ENCODE measurements at regions not wholly inside any gene's neighbourhood (a gene's known extent, or its start where the extent isn't known, plus 50 kb on each side); places are given as distances from the start of the nearest gene placed in this dataset.

GRCh38 chr12:30155001-30155730 is 371.4 kb upstream of the TMTC1 start:
- Histone ChIP-seq H3K36me3 (ENCODE audit: control insufficient read depth in 4 of 4, insufficient read depth in 3 of 4, low read depth in 1 of 4, low read length in 3 of 4) (no peaks in the 10 kb centered on the region), H3K9ac (ENCODE audit: low read depth in 1 of 2, low read length in 2 of 2) (no peak overlapping the region), H3K9me3 (ENCODE audit: control insufficient read depth in 4 of 4, low read length in 3 of 4) (no peaks in the 10 kb centered on the region), H3K4me1 (ENCODE audit: control insufficient read depth in 4 of 4, insufficient read depth in 4 of 4, low read length in 3 of 4) (no peaks in the 10 kb centered on the region), H3K4me3 (ENCODE audit: low read depth in 1 of 3, low read length in 3 of 3) (no peak overlapping the region), H3K27ac (ENCODE audit: low read depth in 1 of 2, low read length in 2 of 2) (no peak overlapping the region), H3K27me3 (ENCODE audit: control insufficient read depth in 4 of 4, insufficient read depth in 4 of 4, low read length in 3 of 4) (no peaks in the 10 kb centered on the region)
- DNase-seq (ENCODE audit: low spot score) = no peak
- WGBS = 87% methylated on average over 6 of the region's 6 CpGs
- no peak for TF ChIP-seq GABPA (IDR thresholded peaks at IDR 0.05 in 1 of 2, conservative IDR thresholded peaks at IDR 0.05 in 1 of 2)
- no peak for TF ChIP-seq EGR1 (IDR thresholded peaks at IDR 0.05; ENCODE audit: low read depth in 2 of 2)
- TF ChIP-seq RXRA (IDR thresholded peaks at IDR 0.05) = no peak
- TF ChIP-seq FOXA2 (IDR thresholded peaks at IDR 0.05) = no peak
- no peak for TF ChIP-seq NR2F2 (IDR thresholded peaks at IDR 0.05)
- no peak for TF ChIP-seq HNF4A (conservative IDR thresholded peaks at IDR 0.05)

GRCh38 chr12:30153981-30154380 is 370.2 kb upstream of the TMTC1 start:
- 84% methylated on average over 1 of the region's 1 CpG for WGBS
- Histone ChIP-seq H3K4me1 (ENCODE audit: control insufficient read depth in 4 of 4, insufficient read depth in 4 of 4, low read length in 3 of 4) (no peaks in the 10 kb centered on the region), H3K36me3 (ENCODE audit: control insufficient read depth in 4 of 4, insufficient read depth in 3 of 4, low read depth in 1 of 4, low read length in 3 of 4) (no peaks in the 10 kb centered on the region), H3K27me3 (ENCODE audit: control insufficient read depth in 4 of 4, insufficient read depth in 4 of 4, low read length in 3 of 4) (no peaks in the 10 kb centered on the region), H3K27ac (ENCODE audit: low read depth in 1 of 2, low read length in 2 of 2) (no peak overlapping the region), H3K4me3 (ENCODE audit: low read depth in 1 of 3, low read length in 3 of 3) (no peak overlapping the region), H3K9ac (ENCODE audit: low read depth in 1 of 2, low read length in 2 of 2) (no peak overlapping the region), H3K9me3 (ENCODE audit: control insufficient read depth in 4 of 4, low read length in 3 of 4) (no peaks in the 10 kb centered on the region)
- no peak for DNase-seq (ENCODE audit: low spot score)
- TF ChIP-seq RAD21 (IDR thresholded peaks at IDR 0.05) (no peak), REST (IDR thresholded peaks at IDR 0.05) (no peak), FOXA2 (IDR thresholded peaks at IDR 0.05) (no peak), HNF4G (IDR thresholded peaks at IDR 0.05) (no peak), GABPA (IDR thresholded peaks at IDR 0.05 in 1 of 2, conservative IDR thresholded peaks at IDR 0.05 in 1 of 2) (no peak), ZBTB33 (IDR thresholded peaks at IDR 0.05) (no peak), YY1 (IDR thresholded peaks at IDR 0.05) (no peak), MAX (IDR thresholded peaks at IDR 0.05) (no peak), CTCF (IDR thresholded peaks at IDR 0.05; ENCODE audit: low read depth, low read length, missing input control) (no peak), EGR1 (IDR thresholded peaks at IDR 0.05; ENCODE audit: low read depth in 2 of 2) (no peak), RXRA (IDR thresholded peaks at IDR 0.05) (no peak), NR2F2 (IDR thresholded peaks at IDR 0.05) (no peak), FOXA1 (IDR thresholded peaks at IDR 0.05) (no peak), TAF1 (conservative IDR thresholded peaks at IDR 0.05) (no peak), SP1 (IDR thresholded peaks at IDR 0.05) (no peak), HNF4A (conservative IDR thresholded peaks at IDR 0.05) (no peak), ATF3 (IDR thresholded peaks at IDR 0.05) (no peak)
